ENCODE measurements at regions not wholly inside any gene's neighbourhood (a gene's known extent, or its start where the extent isn't known, plus 50 kb on each side); places are given as distances from the start of the nearest gene placed in this dataset. TPM values are rescaled to one million over a fixed set of nuclear protein-coding genes. Genes with fewer than 3 reads are reported as not detected.
"Not testable (repeated sequence)": the region's sequence is repeated elsewhere in the genome, so short reads cannot be mapped to it uniquely, and the experiment has no call there.

DNA sequence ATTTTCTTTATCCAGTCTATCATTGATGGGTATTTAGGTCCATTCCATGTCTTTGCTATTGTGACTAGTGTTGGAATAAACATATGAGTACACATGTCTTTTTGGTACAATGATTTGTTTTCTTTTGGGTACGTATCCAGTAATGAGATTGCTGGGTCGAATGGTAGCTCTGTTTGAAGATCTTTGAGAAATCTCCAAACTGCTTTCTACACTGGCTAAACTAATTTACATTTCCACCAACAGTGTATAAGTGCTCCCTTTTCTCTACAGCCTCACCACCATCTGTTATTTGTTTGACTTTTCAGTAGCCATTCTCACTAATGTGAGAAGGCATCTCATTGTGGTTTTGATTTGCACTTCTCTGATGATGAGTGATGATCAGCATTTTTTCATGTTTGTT lies 103.7 kb downstream of the GOSR1 start:
- Histone ChIP-seq H3K4me3 (no peak overlapping the region), H3K27ac (no peak overlapping the region), H3K36me3 (no peaks in the 10 kb centered on the region), H3K9me3 (no peaks in the 10 kb centered on the region), H3K4me1 (no peaks in the 10 kb centered on the region), H3K27me3 (no peaks in the 10 kb centered on the region)
- no peak for TF ChIP-seq CTCF (IDR thresholded peaks at IDR 0.05)
- no peak for TF ChIP-seq POLR2A (IDR thresholded peaks at IDR 0.05)
- no peak for TF ChIP-seq EP300 (IDR thresholded peaks at IDR 0.05)
- WGBS, 2 donors, result 84% methylated on average over 2 of the region's 2 CpGs
- no peak for DNase-seq (ENCODE audit: low spot score in 2 of 2)

DNA sequence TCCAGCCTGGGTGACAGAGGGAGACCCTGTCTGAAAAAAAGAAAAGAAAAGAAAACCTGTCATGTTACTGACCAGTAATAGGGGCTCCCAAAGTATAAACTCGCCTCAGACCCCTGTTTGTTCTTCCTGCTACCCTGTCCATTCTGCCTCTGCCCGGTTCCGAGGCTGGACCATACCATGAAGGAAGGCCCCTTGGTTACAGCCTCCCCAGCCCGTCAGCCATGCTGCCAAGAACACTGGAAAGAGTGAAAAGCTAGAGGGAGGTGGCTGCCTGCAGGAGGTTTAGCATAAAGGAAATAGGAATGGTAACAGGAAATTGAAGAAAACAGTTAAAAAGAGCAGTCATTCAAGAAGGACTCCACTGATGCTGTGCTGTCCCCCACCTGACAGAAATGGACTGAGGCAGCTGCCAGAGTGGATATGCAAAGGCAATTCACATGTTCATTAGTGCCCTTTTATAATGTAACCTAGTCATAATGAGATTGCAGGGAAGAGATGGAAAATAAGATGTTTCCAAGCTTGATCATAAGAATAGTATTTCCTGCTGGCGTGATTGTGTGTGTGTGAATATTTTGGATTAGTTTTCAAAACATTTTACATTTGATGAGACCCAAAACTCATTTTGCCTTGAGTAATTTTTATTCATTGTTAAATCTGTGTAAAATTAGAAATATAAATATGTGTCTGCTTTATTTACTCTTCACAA lies 102.6 kb downstream of the GOSR1 start:
- Histone ChIP-seq H3K27me3 (no peaks in the 10 kb centered on the region), H3K4me3 (no peak overlapping the region), H3K4me1 (no peaks in the 10 kb centered on the region), H3K36me3 (no peaks in the 10 kb centered on the region), H3K27ac (no peak overlapping the region), H3K9me3 (no peaks in the 10 kb centered on the region)
- 75 to 80% methylated on average over 5 of the region's 5 CpGs for WGBS, 2 donors
- no peak for TF ChIP-seq CTCF (IDR thresholded peaks at IDR 0.05)
- no peak for TF ChIP-seq EP300 (IDR thresholded peaks at IDR 0.05)
- TF ChIP-seq POLR2A (IDR thresholded peaks at IDR 0.05), result no peak
- DNase-seq (ENCODE audit: low spot score in 2 of 2), result no peak

DNA sequence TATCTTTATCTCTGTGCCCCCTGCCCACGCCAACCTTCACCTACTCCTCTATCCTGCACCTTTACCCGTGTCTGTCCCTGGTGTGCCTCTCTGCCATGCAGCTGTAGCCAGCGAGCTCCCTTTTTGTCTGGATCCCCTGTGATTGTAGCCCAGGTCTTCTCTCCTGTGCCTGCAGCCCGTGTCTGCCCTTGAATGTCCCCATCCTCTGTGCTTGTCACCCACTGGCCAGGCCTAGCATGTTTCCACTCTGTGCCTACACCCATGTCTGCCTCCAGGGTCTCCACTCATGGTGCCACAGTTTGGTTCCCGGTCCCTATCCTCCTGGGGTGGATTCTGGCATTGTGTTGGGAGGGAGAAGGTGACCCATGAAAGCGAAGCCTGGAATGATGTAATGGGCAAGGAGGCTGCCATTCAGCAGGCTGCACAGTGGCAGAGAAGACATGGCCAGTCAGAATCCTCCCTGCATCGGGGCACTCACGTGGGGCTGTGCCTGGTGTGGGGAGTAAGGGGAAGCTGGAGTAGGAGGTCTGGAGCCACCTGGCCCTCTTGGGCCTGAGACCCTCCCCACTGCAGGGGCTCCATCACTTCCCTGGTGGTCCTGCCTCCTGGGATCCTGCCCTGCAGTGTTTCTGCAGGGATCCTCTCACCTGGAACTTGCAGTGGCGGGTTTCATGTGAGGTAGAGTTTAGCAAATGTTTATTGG lies 101.0 kb downstream of the GOSR1 start:
- not testable (repeated sequence) for H3K27ac ChIP-seq; H3K9me3 ChIP-seq; H3K36me3 ChIP-seq; H3K4me3 ChIP-seq; H3K27me3 ChIP-seq; H3K4me1 ChIP-seq; DNase-seq (ENCODE audit: low spot score in 2 of 2)
- 79 to 80% methylated on average over 9 of the region's 9 CpGs for WGBS, 2 donors

Small RNA genes lying in the stretch of these regions (small RNA-seq; reads per million reads assigned to genes)
- gene AC005562.1, result not detected
- gene AC127024.7, result not detected
- not detected for gene RN7SL316P

Data from tibial nerve (tissue), 4 donors.